GM12864 (cell line): ENCODE measurements at regions not wholly inside any gene's neighbourhood (a gene's known extent, or its start where the extent isn't known, plus 50 kb on each side); places are given as distances from the start of the nearest gene placed in this dataset.

Experiments used
- DNase-seq: peaks from one replicate; pipeline ENCODE4 v3.0.0-alpha.2; 2011; ENCODE audit warnings: low read depth
- H3K4me3 ChIP-seq: 2 replicates; pipeline ENCODE4 v1.5.1; 2011; ENCODE audit warnings: mild to moderate bottlenecking, low read depth, low read length, control low read depth
- TF ChIP-seq, protein P1 (sequence below): IDR thresholded peaks from 2 replicates; pipeline ENCODE4 v1.5.1; 2011; ENCODE audit warnings: low read depth, mild to moderate bottlenecking, moderate library complexity, low read length, control low read depth, inconsistent platforms; ENCODE audit errors: missing control alignments

DNA sequence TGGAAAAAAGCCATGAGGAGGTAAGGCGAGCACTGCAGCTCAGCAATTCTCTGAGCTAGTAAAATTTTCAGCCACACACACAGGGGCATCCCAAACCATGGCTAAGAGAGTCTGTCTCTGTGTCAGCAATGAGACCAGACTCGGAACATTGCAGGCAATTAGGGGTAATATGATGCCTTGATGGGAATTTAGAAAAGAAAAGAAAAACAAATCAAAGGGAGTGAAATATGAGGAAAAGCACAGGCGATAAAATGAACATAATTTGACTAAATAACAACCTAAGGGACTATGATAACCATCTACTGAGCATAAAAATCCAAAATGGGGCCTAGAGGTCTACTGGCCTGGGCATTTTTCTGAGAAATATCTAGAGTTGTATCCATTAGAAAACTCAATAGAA, 546.0 kb upstream of the PSMD7 start:
- H3K4me3 ChIP-seq: no peak overlapping the region
- TF ChIP-seq, protein P1, sequence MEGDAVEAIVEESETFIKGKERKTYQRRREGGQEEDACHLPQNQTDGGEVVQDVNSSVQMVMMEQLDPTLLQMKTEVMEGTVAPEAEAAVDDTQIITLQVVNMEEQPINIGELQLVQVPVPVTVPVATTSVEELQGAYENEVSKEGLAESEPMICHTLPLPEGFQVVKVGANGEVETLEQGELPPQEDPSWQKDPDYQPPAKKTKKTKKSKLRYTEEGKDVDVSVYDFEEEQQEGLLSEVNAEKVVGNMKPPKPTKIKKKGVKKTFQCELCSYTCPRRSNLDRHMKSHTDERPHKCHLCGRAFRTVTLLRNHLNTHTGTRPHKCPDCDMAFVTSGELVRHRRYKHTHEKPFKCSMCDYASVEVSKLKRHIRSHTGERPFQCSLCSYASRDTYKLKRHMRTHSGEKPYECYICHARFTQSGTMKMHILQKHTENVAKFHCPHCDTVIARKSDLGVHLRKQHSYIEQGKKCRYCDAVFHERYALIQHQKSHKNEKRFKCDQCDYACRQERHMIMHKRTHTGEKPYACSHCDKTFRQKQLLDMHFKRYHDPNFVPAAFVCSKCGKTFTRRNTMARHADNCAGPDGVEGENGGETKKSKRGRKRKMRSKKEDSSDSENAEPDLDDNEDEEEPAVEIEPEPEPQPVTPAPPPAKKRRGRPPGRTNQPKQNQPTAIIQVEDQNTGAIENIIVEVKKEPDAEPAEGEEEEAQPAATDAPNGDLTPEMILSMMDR: no peak
- no peak for DNase-seq

DNA sequence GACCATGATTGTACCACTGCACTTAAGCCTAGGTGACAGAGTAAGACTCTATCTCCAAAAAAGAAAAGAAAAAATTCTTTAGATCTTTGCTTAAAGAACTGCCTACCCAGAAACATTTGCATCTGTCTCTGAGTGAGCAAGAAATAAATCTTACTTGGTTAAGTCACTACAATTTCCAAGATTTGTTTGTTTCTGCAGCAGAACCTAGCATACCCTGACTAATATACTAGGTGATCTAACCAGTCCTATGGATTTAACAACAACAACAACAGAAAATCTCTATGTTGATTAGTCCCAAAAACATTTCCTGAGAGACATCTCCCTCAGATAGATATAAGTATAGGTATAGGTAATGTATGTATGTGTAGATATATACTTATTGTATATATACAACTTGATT, 549.3 kb upstream of the PSMD7 start:
- no peak overlapping the region for H3K4me3 ChIP-seq
- DNase-seq: no peak
- TF ChIP-seq, protein P1: no peak

DNA sequence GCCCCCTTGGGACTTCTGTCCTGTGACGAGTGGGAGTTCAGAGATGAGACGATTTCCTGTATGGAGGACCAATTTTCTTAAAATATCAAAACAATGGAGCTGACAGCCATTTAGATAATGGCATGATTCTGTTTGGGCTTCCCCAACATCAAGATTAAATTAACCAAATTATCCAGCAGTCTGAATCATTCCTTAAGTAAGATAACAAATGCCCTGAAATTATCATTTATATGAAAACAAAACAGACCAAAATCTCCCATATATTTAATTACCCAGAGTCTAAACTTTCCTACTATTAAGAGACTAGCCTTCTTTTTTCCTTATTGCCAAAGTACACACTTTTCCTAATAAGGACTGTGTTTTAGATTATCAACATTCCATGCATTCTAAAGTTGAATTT, 550.1 kb upstream of the PSMD7 start:
- H3K4me3 ChIP-seq: no peak overlapping the region
- TF ChIP-seq, protein P1: no peak
- no peak for DNase-seq

DNA sequence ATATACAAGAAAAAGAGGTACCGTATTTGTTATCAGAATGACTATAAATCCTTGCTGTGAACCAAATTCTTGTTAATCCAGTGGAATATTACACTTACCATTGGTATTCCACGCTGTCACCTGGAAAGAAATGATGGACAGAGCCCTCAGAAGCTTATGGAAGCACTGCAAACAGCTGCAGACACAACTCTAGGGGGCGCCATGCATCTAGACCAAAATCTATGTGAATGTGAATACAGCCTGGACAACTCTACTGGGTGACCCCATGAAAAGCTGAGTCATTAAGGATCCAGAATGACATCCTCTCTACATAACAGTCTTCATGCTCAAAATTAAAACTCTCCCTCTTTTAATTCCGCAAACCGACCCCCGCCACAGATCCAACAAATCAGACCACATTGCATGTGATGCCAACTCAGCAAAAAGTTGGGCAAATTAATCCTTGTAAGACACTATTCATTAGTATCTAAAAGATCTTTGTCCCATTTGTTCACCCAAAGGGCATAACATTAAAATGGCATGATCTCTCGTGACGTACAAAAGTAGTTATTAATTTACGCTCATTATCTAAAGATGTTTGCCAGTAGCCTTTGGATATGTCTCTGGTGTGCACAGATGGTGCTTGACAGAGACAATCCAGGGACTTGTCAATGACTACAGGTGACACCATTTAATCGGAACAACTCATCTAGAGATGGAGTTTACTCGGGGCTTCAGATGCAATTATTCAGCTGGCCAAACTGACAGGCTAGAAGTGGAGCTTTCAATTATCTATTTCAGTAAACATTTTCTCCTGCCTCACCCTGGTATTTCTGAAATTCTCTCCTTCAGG, 552.7 kb upstream of the PSMD7 start:
- no peak for DNase-seq
- TF ChIP-seq, protein P1: peak; percentile 18
- H3K4me3 ChIP-seq: no peak overlapping the region

DNA sequence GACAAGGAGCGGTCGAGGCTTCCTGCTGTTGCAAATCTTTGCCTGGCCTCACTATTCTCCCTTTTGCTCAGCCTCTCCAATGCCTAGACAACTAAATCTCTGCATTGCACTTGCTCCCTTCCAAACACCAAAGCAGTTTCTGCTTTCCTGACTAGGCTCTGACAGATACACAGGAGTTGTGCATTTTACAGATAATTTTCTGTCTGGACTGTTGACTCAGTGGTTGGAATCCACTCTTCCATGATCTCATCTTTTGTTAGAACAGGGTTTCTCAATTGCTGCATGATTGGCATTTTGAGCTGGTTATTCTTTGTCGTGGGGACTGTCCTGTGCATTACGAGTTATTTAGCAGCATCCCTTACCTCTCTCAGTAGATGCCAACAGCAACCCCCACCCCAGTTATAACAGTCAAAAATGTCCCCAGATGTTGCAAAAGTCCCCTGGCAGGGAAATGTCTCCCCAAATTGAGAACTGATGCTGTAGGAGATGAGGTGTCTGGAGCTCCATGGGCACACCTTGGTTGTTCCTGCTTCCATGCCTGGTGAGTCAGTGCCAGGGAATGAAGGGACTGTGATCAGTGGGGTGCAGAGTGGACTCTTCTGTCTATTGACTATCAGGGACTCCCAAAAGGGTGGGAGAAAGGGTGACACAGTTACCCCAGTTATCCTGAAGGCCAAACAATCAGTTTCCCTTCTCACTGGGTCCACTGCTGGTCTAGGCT, 557.4 kb upstream of the PSMD7 start:
- TF ChIP-seq, protein P1: no peak
- no peak overlapping the region for H3K4me3 ChIP-seq
- no peak for DNase-seq

DNA sequence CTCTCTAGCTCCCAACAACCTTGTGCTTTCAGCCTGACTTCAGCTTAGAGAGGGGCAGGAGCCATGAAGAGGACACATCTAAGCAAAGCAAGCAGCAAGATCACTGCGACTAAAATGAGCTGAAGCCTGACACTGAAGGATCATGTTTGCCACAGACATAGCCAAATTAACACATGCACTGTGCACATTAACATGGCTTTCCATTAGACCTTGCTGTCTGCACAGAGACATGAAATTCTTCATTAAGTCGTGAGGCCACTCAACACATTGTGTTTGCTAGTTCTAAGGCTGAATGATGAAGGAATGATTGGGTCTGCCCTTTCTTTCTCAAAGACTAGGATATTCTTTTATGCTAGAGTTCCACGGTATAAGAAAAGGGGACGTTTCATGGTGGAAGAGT, 558.3 kb upstream of the PSMD7 start:
- no peak for DNase-seq
- TF ChIP-seq, protein P1: no peak
- H3K4me3 ChIP-seq: no peak overlapping the region
